Progenitor cell of endocrine pancreas (in vitro differentiated cells): ENCODE measurements at regions not wholly inside any gene's neighbourhood (a gene's known extent, or its start where the extent isn't known, plus 50 kb on each side); places are given as distances from the start of the nearest gene placed in this dataset.

Source experiments
- DNase-seq: peaks from one replicate; pipeline ENCODE4 v3.0.0; 2021; ENCODE audit warnings: low spot score; ENCODE audit not compliant: unreplicated experiment
- H3K27ac Mint-ChIP-seq: 2 replicates; pipeline ENCODE4 v1.8.0; 2021; ENCODE audit warnings: mild to moderate bottlenecking, moderate library complexity, mixed read lengths
- H3K27me3 Mint-ChIP-seq: 2 replicates; pipeline ENCODE4 v1.8.0; 2021; ENCODE audit warnings: mixed read lengths
- H3K36me3 Mint-ChIP-seq: 2 replicates; pipeline ENCODE4 v1.8.0; 2022; ENCODE audit warnings: mixed read lengths; ENCODE audit not compliant: insufficient read depth
- H3K4me1 Mint-ChIP-seq: 2 replicates; pipeline ENCODE4 v1.8.0; 2021; ENCODE audit warnings: low read depth, mixed read lengths
- H3K4me3 Mint-ChIP-seq: 2 replicates; pipeline ENCODE4 v1.8.0; 2021; ENCODE audit warnings: low read depth, mild to moderate bottlenecking, moderate library complexity, mixed read lengths
- H3K9me3 Mint-ChIP-seq: 2 replicates; pipeline ENCODE4 v1.8.0; 2021; ENCODE audit warnings: low read depth, mixed read lengths
- TF ChIP-seq, protein P1 (sequence below): fragments of 200-600 bp; sonication (generic); IDR thresholded peaks from one replicate; pipeline ENCODE4 v1.5.0; 2021; ENCODE audit warnings: antibody characterized with exemption, mild to moderate bottlenecking; ENCODE audit not compliant: unreplicated experiment

DNA sequence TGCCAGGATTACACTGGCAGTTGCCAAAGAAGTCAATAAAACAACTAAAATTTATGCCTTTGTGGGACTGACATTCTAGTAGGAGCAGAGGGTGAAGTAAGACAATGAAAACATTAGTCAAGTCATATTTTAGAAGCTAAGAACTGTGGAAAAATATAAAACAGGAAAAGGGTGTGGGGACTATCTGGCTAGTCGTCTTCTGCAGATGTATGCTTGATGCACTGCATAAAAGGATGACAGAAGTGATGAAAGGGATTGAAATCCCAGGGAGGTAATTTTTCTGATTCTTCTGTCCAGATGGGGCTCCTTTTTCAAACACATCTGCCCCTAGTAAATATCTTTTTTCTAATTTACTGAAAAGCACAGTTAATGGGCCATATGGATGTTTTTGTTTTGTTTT, 706.3 kb downstream of the ADGRL2 start:
- Mint-ChIP-seq H3K27ac (no peak overlapping the region), H3K27me3 (no peaks in the 10 kb centered on the region), H3K4me3 (no peak overlapping the region), H3K9me3 (no peaks in the 10 kb centered on the region), H3K4me1 (no peaks in the 10 kb centered on the region), H3K36me3 (no peaks in the 10 kb centered on the region)
- TF ChIP-seq, protein P1, sequence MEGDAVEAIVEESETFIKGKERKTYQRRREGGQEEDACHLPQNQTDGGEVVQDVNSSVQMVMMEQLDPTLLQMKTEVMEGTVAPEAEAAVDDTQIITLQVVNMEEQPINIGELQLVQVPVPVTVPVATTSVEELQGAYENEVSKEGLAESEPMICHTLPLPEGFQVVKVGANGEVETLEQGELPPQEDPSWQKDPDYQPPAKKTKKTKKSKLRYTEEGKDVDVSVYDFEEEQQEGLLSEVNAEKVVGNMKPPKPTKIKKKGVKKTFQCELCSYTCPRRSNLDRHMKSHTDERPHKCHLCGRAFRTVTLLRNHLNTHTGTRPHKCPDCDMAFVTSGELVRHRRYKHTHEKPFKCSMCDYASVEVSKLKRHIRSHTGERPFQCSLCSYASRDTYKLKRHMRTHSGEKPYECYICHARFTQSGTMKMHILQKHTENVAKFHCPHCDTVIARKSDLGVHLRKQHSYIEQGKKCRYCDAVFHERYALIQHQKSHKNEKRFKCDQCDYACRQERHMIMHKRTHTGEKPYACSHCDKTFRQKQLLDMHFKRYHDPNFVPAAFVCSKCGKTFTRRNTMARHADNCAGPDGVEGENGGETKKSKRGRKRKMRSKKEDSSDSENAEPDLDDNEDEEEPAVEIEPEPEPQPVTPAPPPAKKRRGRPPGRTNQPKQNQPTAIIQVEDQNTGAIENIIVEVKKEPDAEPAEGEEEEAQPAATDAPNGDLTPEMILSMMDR, result no peak
- no peak for DNase-seq

DNA sequence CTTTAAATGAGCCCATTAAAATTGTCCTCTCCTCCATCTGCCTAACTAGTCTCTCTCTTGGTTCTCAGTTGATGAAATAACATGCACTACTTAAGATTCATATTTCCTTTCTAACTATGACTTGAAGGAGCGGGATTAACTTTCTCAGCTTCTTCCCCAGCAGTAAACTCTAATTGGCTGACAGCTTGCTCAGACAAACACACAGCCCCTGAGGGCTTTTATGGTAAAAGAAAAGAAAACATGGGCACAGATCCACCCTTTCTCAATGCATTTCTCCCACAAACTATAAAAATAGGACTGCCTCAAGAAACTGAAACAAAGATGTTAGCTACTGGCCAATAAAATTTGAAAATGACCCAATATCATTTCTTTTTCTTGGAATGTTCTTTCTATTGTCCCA, 703.1 kb downstream of the ADGRL2 start:
- no peak overlapping the region for H3K27ac Mint-ChIP-seq
- no peak for DNase-seq
- peaks cover 2% of the 10 kb centered on the region for H3K4me1 Mint-ChIP-seq
- H3K27me3 Mint-ChIP-seq, result no peaks in the 10 kb centered on the region
- no peaks in the 10 kb centered on the region for H3K9me3 Mint-ChIP-seq
- no peak overlapping the region for H3K4me3 Mint-ChIP-seq
- TF ChIP-seq, protein P1, result no peak
- no peaks in the 10 kb centered on the region for H3K36me3 Mint-ChIP-seq

DNA sequence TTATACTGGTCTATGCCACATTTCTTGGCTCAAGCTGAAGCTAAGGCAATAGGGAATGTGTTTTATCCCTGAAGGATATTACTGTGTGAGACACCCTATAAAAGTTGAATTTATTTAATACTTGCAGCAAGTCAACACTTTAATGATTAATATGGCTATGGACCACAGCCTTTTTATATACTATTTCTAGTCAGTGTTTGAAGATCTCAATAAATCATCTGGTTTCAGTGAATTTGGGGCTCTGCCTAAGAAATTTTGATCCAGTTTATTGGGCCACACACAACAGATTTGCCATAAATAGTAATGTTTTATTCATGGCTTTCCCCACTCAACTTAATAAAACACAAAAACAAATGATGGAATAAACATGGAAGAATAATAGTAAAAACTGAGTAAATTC, 698.3 kb downstream of the ADGRL2 start:
- DNase-seq, result no peak
- Mint-ChIP-seq H3K4me1 (peaks cover 2% of the 10 kb centered on the region), H3K4me3 (no peak overlapping the region), H3K27ac (no peak overlapping the region), H3K9me3 (peaks cover 23% of the 10 kb centered on the region), H3K36me3 (peaks cover 7% of the 10 kb centered on the region), H3K27me3 (no peaks in the 10 kb centered on the region)
- TF ChIP-seq, protein P1, result no peak

DNA sequence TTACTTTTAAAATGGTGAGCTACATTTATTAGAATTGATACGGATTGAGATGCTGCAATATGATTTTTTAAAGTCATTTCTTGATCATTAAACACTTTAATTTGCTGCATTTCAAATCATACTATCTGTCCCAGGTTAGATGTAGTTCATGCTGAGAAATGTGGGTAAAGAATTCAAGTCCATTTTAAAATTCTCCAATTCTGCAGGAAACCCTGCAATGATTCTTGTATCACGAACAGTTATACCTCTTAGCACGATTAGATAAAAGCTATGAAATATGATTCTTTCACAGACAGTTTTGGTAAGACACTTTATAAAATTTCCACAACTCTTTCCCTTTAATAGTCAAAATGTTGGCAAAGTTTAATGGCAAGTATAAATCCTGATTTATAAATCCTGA, 693.4 kb downstream of the ADGRL2 start:
- Mint-ChIP-seq H3K4me1 (peaks cover 1% of the 10 kb centered on the region), H3K27me3 (no peaks in the 10 kb centered on the region), H3K27ac (no peak overlapping the region), H3K36me3 (peaks cover 7% of the 10 kb centered on the region), H3K9me3 (peaks cover 28% of the 10 kb centered on the region), H3K4me3 (no peak overlapping the region)
- DNase-seq, result no peak
- TF ChIP-seq, protein P1, result no peak

DNA sequence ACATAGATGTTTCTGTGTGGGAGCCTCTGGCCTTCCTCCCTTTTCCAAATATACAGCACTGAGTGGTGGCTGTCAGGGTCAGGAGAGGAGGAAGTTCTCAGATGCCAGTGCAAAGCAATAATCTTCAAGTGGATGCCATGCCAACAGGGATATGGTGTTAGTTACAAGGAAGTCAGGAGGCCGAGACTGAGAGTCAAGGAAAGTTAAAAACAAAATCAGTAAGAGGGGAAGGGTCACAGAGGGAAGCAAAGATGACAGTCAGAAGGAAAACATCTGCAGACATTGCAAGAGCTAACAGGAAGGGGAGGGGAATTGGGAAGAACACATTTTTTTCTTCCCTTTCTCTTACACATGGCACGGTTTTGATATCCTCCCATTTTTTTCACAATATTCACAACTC, 691.4 kb downstream of the ADGRL2 start:
- H3K4me1 Mint-ChIP-seq, result peaks cover 1% of the 10 kb centered on the region
- no peak for DNase-seq
- H3K36me3 Mint-ChIP-seq, result peaks cover 7% of the 10 kb centered on the region
- TF ChIP-seq, protein P1, result no peak
- H3K4me3 Mint-ChIP-seq, result no peak overlapping the region
- no peaks in the 10 kb centered on the region for H3K27me3 Mint-ChIP-seq
- H3K27ac Mint-ChIP-seq, result no peak overlapping the region
- H3K9me3 Mint-ChIP-seq, result peaks cover 26% of the 10 kb centered on the region
